Gastroesophageal sphincter (tissue), 3 donors: ENCODE measurements at regions not wholly inside any gene's neighbourhood (a gene's known extent, or its start where the extent isn't known, plus 50 kb on each side); places are given as distances from the start of the nearest gene placed in this dataset.

ENCODE experiments used
- CTCF ChIP-seq, 4 experiments: fragments of 200-600 bp in 2 of 4; fragments of 450-650 bp in 2 of 4; sonication (generic) in 1 of 4; IDR thresholded peaks; one replicate each; pipeline ENCODE4 v1.5.1; 2017 to 2019; ENCODE audit warnings: antibody characterized with exemption in 4 of 4, mild to moderate bottlenecking in 2 of 4, moderate library complexity in 2 of 4
- EP300 ChIP-seq: sonication (generic); formaldehyde crosslinking; IDR thresholded peaks from one replicate; pipeline ENCODE4 v1.6.1; 2017; ENCODE audit warnings: antibody characterized with exemption, mild to moderate bottlenecking
- POLR2A ChIP-seq, 2 donors: fragments of 450-650 bp; IDR thresholded peaks; one replicate each; pipeline ENCODE4 v1.6.1; 2017; ENCODE audit warnings: antibody characterized with exemption in 2 of 2, mild to moderate bottlenecking in 2 of 2, moderate library complexity in 1 of 2

- TF ChIP-seq EP300 (no peak), CTCF (IDR thresholded peaks at IDR 0.05) (no peak), POLR2A (IDR thresholded peaks at IDR 0.05) (no peak)
These were observed 108.2 kb downstream of the CDH26 start for GRCh38 chr20:60066438-60066823.
